Body of pancreas (tissue), 4 donors: ENCODE measurements at regions not wholly inside any gene's neighbourhood (a gene's known extent, or its start where the extent isn't known, plus 50 kb on each side); places are given as distances from the start of the nearest gene placed in this dataset.

Source experiments
- ATAC-seq: fragments of 150-250 bp; one replicate; pipeline ENCODE4 v1.9.1; 2016
- DNase-seq, 4 donors: peaks; one replicate each; pipeline ENCODE4 v3.0.0-alpha.2; 2019
- H3K27ac ChIP-seq, 4 donors: fragments of 200-600 bp; sonication (generic); 1 replicate in 3 of 4; 2 replicates in 1 of 4; pipeline versions ENCODE4 v1.5.1 to v1.6.1; 2016 to 2019; ENCODE audit warnings: mild to moderate bottlenecking in 1 of 4, mixed read lengths in 1 of 4, moderate library complexity in 1 of 4
- H3K27me3 ChIP-seq, 2 donors: fragments of 200-600 bp; sonication (generic); one replicate each; pipeline ENCODE4 v1.6.0; 2016; ENCODE audit warnings: mild to moderate bottlenecking in 1 of 2
- H3K36me3 ChIP-seq, 2 donors: fragments of 200-600 bp; sonication (generic); replicated peaks in 1 of 2; 2 replicates each; pipeline ENCODE4 v1.5.1; 2016; ENCODE audit warnings: low read depth in 2 of 2; ENCODE audit not compliant: insufficient read depth in 1 of 2
- H3K4me1 ChIP-seq: fragments of 200-600 bp; sonication (generic); one replicate; pipeline ENCODE4 v1.6.0; 2016
- H3K4me3 ChIP-seq, 2 donors: fragments of 200-600 bp; sonication (generic); 1 replicate in 1 of 2; 2 replicates in 1 of 2; pipeline ENCODE4 v1.5.1; 2016 to 2019
- H3K9me3 ChIP-seq, 3 donors: fragments of 200-600 bp; sonication (generic); 1 replicate in 2 of 3; 2 replicates in 1 of 3; pipeline ENCODE4 v1.5.1; 2016
- POLR2A ChIP-seq, 3 donors: fragments of 450-650 bp; IDR thresholded peaks; one replicate each; pipeline ENCODE4 v1.6.1; 2016; ENCODE audit warnings: antibody characterized with exemption in 3 of 3, mild to moderate bottlenecking in 2 of 3
- WGBS, 2 donors: methylation state at CpG; one replicate each; pipeline ENCODE4 v1.1.5; 2017; 5-methylcytosine and 5-hydroxymethylcytosine counted together
- intact Hi-C: fragments of 100-400 bp; cut with DNase I; formaldehyde crosslinking; loops from one replicate; pipeline ENCODE4 v1.15.1; 2023
- TF ChIP-seq, protein P1 (sequence below), 7 experiments: fragments of 450-650 bp in 4 of 7; fragments of 200-600 bp in 3 of 7; sonication (generic) in 3 of 7; IDR thresholded peaks; one replicate each; pipeline ENCODE4 v1.5.1; 2016 to 2019; ENCODE audit warnings: antibody characterized with exemption in 7 of 7

DNA sequence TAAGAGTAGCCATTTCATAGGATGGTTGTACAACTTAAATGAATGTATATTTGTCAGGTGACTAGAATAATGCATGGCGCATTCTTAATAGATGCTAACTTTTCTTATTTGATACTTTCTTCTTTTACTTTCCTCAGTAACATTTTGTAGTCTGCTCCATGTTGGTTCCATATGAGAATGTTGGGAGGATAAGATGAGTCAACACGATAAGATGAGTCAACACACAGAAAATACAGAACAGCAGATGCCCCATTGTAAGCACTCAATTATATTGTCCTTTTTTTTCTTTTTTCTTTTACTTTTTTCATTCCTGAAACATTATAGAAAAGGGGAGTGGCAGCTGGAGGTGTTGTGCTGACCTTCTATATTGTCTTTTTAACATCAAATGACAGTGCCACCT lies 92.3 kb upstream of the SPATA31C2 start:
- intact Hi-C loops = no loop called here
- H3K9me3 ChIP-seq = no peaks in the 10 kb centered on the region
- no peak for ATAC-seq
- WGBS, 2 donors = 85% methylated on average over 2 of the region's 2 CpGs
- no peak overlapping the region for H3K27ac ChIP-seq
- H3K27me3 ChIP-seq = no peaks in the 10 kb centered on the region
- no peaks in the 10 kb centered on the region for H3K4me1 ChIP-seq
- DNase-seq = no peak
- no peaks in the 10 kb centered on the region for H3K36me3 ChIP-seq
- no peak overlapping the region for H3K4me3 ChIP-seq
- TF ChIP-seq, protein P1, sequence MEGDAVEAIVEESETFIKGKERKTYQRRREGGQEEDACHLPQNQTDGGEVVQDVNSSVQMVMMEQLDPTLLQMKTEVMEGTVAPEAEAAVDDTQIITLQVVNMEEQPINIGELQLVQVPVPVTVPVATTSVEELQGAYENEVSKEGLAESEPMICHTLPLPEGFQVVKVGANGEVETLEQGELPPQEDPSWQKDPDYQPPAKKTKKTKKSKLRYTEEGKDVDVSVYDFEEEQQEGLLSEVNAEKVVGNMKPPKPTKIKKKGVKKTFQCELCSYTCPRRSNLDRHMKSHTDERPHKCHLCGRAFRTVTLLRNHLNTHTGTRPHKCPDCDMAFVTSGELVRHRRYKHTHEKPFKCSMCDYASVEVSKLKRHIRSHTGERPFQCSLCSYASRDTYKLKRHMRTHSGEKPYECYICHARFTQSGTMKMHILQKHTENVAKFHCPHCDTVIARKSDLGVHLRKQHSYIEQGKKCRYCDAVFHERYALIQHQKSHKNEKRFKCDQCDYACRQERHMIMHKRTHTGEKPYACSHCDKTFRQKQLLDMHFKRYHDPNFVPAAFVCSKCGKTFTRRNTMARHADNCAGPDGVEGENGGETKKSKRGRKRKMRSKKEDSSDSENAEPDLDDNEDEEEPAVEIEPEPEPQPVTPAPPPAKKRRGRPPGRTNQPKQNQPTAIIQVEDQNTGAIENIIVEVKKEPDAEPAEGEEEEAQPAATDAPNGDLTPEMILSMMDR (IDR thresholded peaks at IDR 0.05) = no peak
- no peak for TF ChIP-seq POLR2A (IDR thresholded peaks at IDR 0.05)

DNA sequence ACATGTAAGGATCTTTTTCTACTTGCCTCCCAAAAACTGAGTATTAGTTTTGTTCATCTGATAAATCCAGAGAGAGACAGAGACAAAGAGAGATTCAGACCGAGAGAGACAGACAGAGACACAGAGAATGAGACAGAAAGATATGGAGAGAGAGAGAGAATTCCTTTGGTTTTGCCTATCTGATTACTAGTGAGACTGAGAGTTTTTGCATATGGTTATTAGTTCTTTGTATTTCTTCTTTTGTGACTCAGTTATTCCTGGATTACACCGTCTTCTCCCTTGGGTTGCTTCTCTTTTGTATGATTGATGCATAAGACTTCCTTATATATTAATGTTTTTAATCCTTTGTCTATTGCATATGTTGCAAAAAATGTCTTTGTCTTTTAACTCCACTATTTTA lies 91.2 kb upstream of the SPATA31C2 start:
- ATAC-seq (no peak), DNase-seq (no peak)
- WGBS, 2 donors = 41 to 71% methylated on average over 2 of the region's 2 CpGs
- Histone ChIP-seq H3K4me1 (no peaks in the 10 kb centered on the region), H3K9me3 (no peaks in the 10 kb centered on the region), H3K4me3 (no peak overlapping the region), H3K36me3 (no peaks in the 10 kb centered on the region), H3K27me3 (no peaks in the 10 kb centered on the region), H3K27ac (no peak overlapping the region)
- TF ChIP-seq, protein P1 (IDR thresholded peaks at IDR 0.05) = no peak
- intact Hi-C loops = no loop called here

- 74 to 77% methylated on average over 6 of the region's 6 CpGs for WGBS, 2 donors
- Histone ChIP-seq H3K36me3 (no peaks in the 10 kb centered on the region), H3K9me3 (no peaks in the 10 kb centered on the region), H3K27ac (no peak overlapping the region), H3K27me3 (no peaks in the 10 kb centered on the region), H3K4me1 (no peaks in the 10 kb centered on the region), H3K4me3 (no peak overlapping the region)
- TF ChIP-seq, protein P1 (IDR thresholded peaks at IDR 0.05) = no peak
- no peak for TF ChIP-seq POLR2A (IDR thresholded peaks at IDR 0.05)
- ATAC-seq (no peak), DNase-seq (no peak)
- intact Hi-C loops = no loop called here
Observed at GRCh38 chr9:88224938-88225337, 86.7 kb upstream of the SPATA31C2 start.

GRCh38 chr9:88221105-88221504 lies 82.8 kb upstream of the SPATA31C2 start:
- WGBS, 2 donors = 51 to 63% methylated on average over 7 of the region's 7 CpGs
- H3K4me3 ChIP-seq = no peak overlapping the region
- intact Hi-C loops = no loop called here

DNA sequence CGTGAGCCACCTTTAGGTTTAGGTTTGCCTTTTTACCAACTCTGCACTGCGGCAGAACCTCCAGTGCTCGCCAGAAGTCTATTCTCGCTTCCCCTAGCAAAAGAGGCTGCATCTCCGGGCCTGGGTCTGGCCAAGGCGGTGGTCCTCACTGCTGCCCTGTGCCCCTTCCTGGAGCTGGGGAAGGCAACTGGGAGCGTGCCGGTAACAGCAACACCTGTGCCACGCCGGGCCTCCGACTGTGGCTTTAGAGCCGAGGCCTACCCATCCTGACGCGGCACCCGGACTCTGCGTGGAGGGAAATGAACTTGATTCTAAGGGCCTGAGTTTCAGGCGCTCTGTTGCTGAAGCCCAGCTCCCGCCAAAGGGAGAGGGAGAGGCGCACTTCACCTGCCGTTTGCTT lies 82.4 kb upstream of the SPATA31C2 start:
- Histone ChIP-seq H3K27ac (no peak overlapping the region), H3K4me1 (no peaks in the 10 kb centered on the region), H3K9me3 (no peaks in the 10 kb centered on the region), H3K27me3 (no peaks in the 10 kb centered on the region), H3K36me3 (no peaks in the 10 kb centered on the region), H3K4me3 (no peak overlapping the region)
- WGBS, 2 donors = 77% methylated on average over 16 to 20 of the region's 20 CpGs
- ATAC-seq (no peak), DNase-seq (no peak)
- intact Hi-C loops = no loop called here
- TF ChIP-seq, protein P1 (IDR thresholded peaks at IDR 0.05) = no peak
- TF ChIP-seq POLR2A (IDR thresholded peaks at IDR 0.05) = no peak

More at GRCh38 chr9:88221105-88221504, 82.8 kb upstream of the SPATA31C2 start:
- H3K27ac ChIP-seq = no peak overlapping the region
- H3K4me1 ChIP-seq = no peaks in the 10 kb centered on the region
- DNase-seq (no peak), ATAC-seq (no peak)
- H3K36me3 ChIP-seq = no peaks in the 10 kb centered on the region
- H3K27me3 ChIP-seq = no peaks in the 10 kb centered on the region
- TF ChIP-seq POLR2A (IDR thresholded peaks at IDR 0.05) = no peak
- TF ChIP-seq, protein P1 (IDR thresholded peaks at IDR 0.05) = no peak
- no peaks in the 10 kb centered on the region for H3K9me3 ChIP-seq
